VCaP (cell line): ENCODE measurements at regions not wholly inside any gene's neighbourhood (a gene's known extent, or its start where the extent isn't known, plus 50 kb on each side); places are given as distances from the start of the nearest gene placed in this dataset.
A peak's percentile ranks its signal among the peaks of the same experiment; 100 is the strongest.

ENCODE experiments used
- H3K27ac ChIP-seq: fragments of 450-650 bp; 2 replicates; pipeline ENCODE4 v1.5.1; 2017
- CTCF ChIP-seq: fragments of 450-650 bp; conservative IDR thresholded peaks from 2 replicates; pipeline ENCODE4 v1.5.1; 2017; ENCODE audit warnings: mild to moderate bottlenecking, moderate library complexity

GRCh38 chr2:2851316-2851715 is 520.2 kb upstream of the MYT1L start:
- no peak for TF ChIP-seq CTCF
- H3K27ac ChIP-seq, result no peak overlapping the region

- no peak overlapping the region for H3K27ac ChIP-seq
- no peak for TF ChIP-seq CTCF
Measured at GRCh38 chr2:2850859-2851258, 519.8 kb upstream of the MYT1L start.

GRCh38 chr2:2850218-2850755 is 519.2 kb upstream of the MYT1L start:
- no peak for TF ChIP-seq CTCF
- H3K27ac ChIP-seq, result no peak overlapping the region

- no peak for TF ChIP-seq CTCF
- no peak overlapping the region for H3K27ac ChIP-seq
Measured at GRCh38 chr2:2849464-2850217, 518.6 kb upstream of the MYT1L start.

GRCh38 chr2:2848621-2849333 is 517.7 kb upstream of the MYT1L start:
- TF ChIP-seq CTCF, result no peak
- no peak overlapping the region for H3K27ac ChIP-seq

GRCh38 chr2:2848198-2848597 is 517.1 kb upstream of the MYT1L start:
- no peak overlapping the region for H3K27ac ChIP-seq
- no peak for TF ChIP-seq CTCF

GRCh38 chr2:2847209-2847676 is 516.2 kb upstream of the MYT1L start:
- H3K27ac ChIP-seq, result peak overlapping the region; percentile 65
- TF ChIP-seq CTCF, result no peak
